H1 (cell line): ENCODE measurements at regions not wholly inside any gene's neighbourhood (a gene's known extent, or its start where the extent isn't known, plus 50 kb on each side); places are given as distances from the start of the nearest gene placed in this dataset.

ENCODE experiments used
- CTCF ChIA-PET: fragments of 300-600 bp; sonication (Branson Sonifier 250); formaldehyde crosslinking; loops from one replicate; lab custom pipeline; 2021; ENCODE audit not compliant: partially characterized antibody; lab: Charles Lee
- POLR2A ChIA-PET: fragments of 300-600 bp; sonication (Branson Sonifier 250); formaldehyde crosslinking; loops from one replicate; lab custom pipeline; 2021; ENCODE audit warnings: inconsistent platforms; ENCODE audit not compliant: partially characterized antibody; lab: Charles Lee
- DNase-seq, 2 experiments: peaks; one replicate each; pipeline versions ENCODE4 v3.0.0 to v3.0.0-alpha.2; 2010 to 2022; ENCODE audit warnings: low spot score in 2 of 2, low read depth in 1 of 2, mixed read lengths in 1 of 2
- FAIRE-seq: peaks from 2 replicates; lab custom pipeline; 2011; peaks lifted over from hg19 to GRCh38; lab: Jason Lieb, UNC
- H2AFZ ChIP-seq: 2 replicates; pipeline ENCODE4 v1.8.1; 2012; ENCODE audit warnings: low read length, inconsistent platforms
- H2AK5ac ChIP-seq: 2 replicates; pipeline ENCODE4 v1.6.1; 2013; ENCODE audit warnings: low read depth, low read length
- H2BK120ac ChIP-seq: replicated peaks from 2 replicates; pipeline ENCODE3; 2013; ENCODE audit warnings: low read depth, low read length, inconsistent platforms
- H2BK12ac ChIP-seq: 2 replicates; pipeline ENCODE4 v1.6.1; 2013; ENCODE audit warnings: low read depth, low read length
- H2BK15ac ChIP-seq: 2 replicates; pipeline ENCODE4 v1.6.1; 2013; ENCODE audit warnings: low read length
- H2BK20ac ChIP-seq: 2 replicates; pipeline ENCODE4 v1.6.1; 2013; ENCODE audit warnings: low read length
- H2BK5ac ChIP-seq: 2 replicates; pipeline ENCODE4 v1.6.1; 2013; ENCODE audit warnings: low read depth, low read length
- H3K14ac ChIP-seq: 2 replicates; pipeline ENCODE4 v1.6.1; 2013; ENCODE audit warnings: inconsistent platforms; ENCODE audit not compliant: insufficient read length
- H3K18ac ChIP-seq: 2 replicates; pipeline ENCODE4 v1.6.1; 2013; ENCODE audit warnings: low read length; ENCODE audit errors: extremely low read depth
- H3K23ac ChIP-seq: 2 replicates; pipeline ENCODE4 v1.6.1; 2013; ENCODE audit warnings: inconsistent platforms; ENCODE audit not compliant: insufficient read length
- H3K23me2 ChIP-seq: 2 replicates; pipeline ENCODE4 v1.6.1; 2013; ENCODE audit warnings: low read depth, low read length
- H3K27ac ChIP-seq: 2 replicates; pipeline ENCODE4 v1.6.1; 2011; ENCODE audit warnings: low read depth, low read length, inconsistent platforms
- H3K27me3 ChIP-seq, 4 experiments: replicated peaks in 1 of 4; 1 replicate in 1 of 4; 2 replicates in 3 of 4; pipeline versions ENCODE4 v1.6.1 to v1.8.1; 2011 to 2013; ENCODE audit warnings: low read length in 3 of 4, mild to moderate bottlenecking in 3 of 4, inconsistent platforms in 2 of 4, mixed read lengths in 2 of 4, moderate library complexity in 1 of 4; ENCODE audit not compliant: control insufficient read depth in 3 of 4, insufficient read depth in 3 of 4; ENCODE audit errors: extremely low read depth in 1 of 4
- H3K36me3 ChIP-seq, 4 experiments: 2 replicates each; pipeline versions ENCODE4 v1.6.1 to v1.8.1; 2011 to 2013; ENCODE audit warnings: mild to moderate bottlenecking in 4 of 4, low read length in 3 of 4, moderate library complexity in 2 of 4, control low read depth in 1 of 4, inconsistent platforms in 1 of 4; ENCODE audit not compliant: insufficient read depth in 4 of 4, control insufficient read depth in 2 of 4
- H3K4ac ChIP-seq: replicated peaks from 2 replicates; pipeline ENCODE3; 2013; ENCODE audit warnings: low read length, low read depth, mixed read lengths, inconsistent platforms; ENCODE audit not compliant: insufficient read length
- H3K4me1 ChIP-seq, 4 experiments: replicated peaks in 1 of 4; 1 replicate in 1 of 4; 2 replicates in 3 of 4; pipeline versions ENCODE4 v1.6.1 to v1.8.1; 2011 to 2013; ENCODE audit warnings: low read length in 3 of 4, inconsistent platforms in 2 of 4, mixed read lengths in 1 of 4; ENCODE audit not compliant: insufficient read depth in 4 of 4, control insufficient read depth in 3 of 4
- H3K4me2 ChIP-seq, 2 experiments: 2 replicates each; pipeline versions ENCODE4 v1.6.1 to v1.8.1; 2011 to 2013; ENCODE audit warnings: low read depth in 2 of 2, low read length in 2 of 2, control low read depth in 1 of 2, inconsistent platforms in 1 of 2, mild to moderate bottlenecking in 1 of 2; ENCODE audit not compliant: insufficient read depth in 1 of 2
- H3K4me3 ChIP-seq, 4 experiments: fragments of 200-600, 300-600 bp in 1 of 4; sonication (generic), shearing (Covaris generic), sonication (Bioruptor Twin) in 1 of 4; 2 replicates each; pipeline versions ENCODE4 v1.5.1 to v1.8.1; 2011 to 2016; ENCODE audit warnings: low read length in 4 of 4, low read depth in 3 of 4, control low read depth in 2 of 4, inconsistent platforms in 2 of 4, mild to moderate bottlenecking in 2 of 4, mixed read lengths in 1 of 4, moderate library complexity in 1 of 4; ENCODE audit not compliant: insufficient read depth in 2 of 4; ENCODE audit errors: extremely low read depth in 1 of 4
- H3K56ac ChIP-seq: replicated peaks from 2 replicates; pipeline ENCODE3; 2013; ENCODE audit warnings: low read depth, mild to moderate bottlenecking, mixed read lengths, low read length, inconsistent platforms; ENCODE audit not compliant: insufficient read length
- H3K79me1 ChIP-seq: 2 replicates; pipeline ENCODE4 v1.6.1; 2013; ENCODE audit warnings: low read depth, low read length, control low read depth
- H3K79me2 ChIP-seq, 2 experiments: 2 replicates each; pipeline versions ENCODE4 v1.6.1 to v1.8.1; 2012 to 2013; ENCODE audit warnings: low read length in 2 of 2, mild to moderate bottlenecking in 2 of 2, inconsistent platforms in 1 of 2; ENCODE audit not compliant: insufficient read depth in 2 of 2, control insufficient read depth in 1 of 2
- H3K9ac ChIP-seq, 4 experiments: replicated peaks in 1 of 4; 1 replicate in 1 of 4; 2 replicates in 3 of 4; pipeline versions ENCODE4 v1.6.1 to v1.8.1; 2011 to 2013; ENCODE audit warnings: low read depth in 3 of 4, low read length in 3 of 4, control low read depth in 2 of 4, mild to moderate bottlenecking in 2 of 4, moderate library complexity in 2 of 4, inconsistent platforms in 1 of 4; ENCODE audit errors: extremely low read depth in 1 of 4
- H3K9me3 ChIP-seq, 2 experiments: 2 replicates each; pipeline versions ENCODE4 v1.6.1 to v1.8.1; 2012 to 2013; ENCODE audit warnings: mild to moderate bottlenecking in 2 of 2, moderate library complexity in 2 of 2, control low read depth in 1 of 2, inconsistent platforms in 1 of 2, low read depth in 1 of 2, low read length in 1 of 2, mixed read lengths in 1 of 2; ENCODE audit not compliant: insufficient read depth in 2 of 2
- H4K20me1 ChIP-seq, 2 experiments: replicated peaks in 1 of 2; 2 replicates each; pipeline versions ENCODE3 to v1.8.1; 2011 to 2013; ENCODE audit warnings: inconsistent platforms in 2 of 2, low read length in 2 of 2, mild to moderate bottlenecking in 1 of 2; ENCODE audit not compliant: insufficient read depth in 2 of 2, control insufficient read depth in 1 of 2
- H4K5ac ChIP-seq: 2 replicates; pipeline ENCODE4 v1.6.1; 2013; ENCODE audit warnings: low read length, low read depth, mixed read lengths, inconsistent platforms; ENCODE audit not compliant: insufficient read length
- H4K8ac ChIP-seq: 2 replicates; pipeline ENCODE4 v1.8.0; 2013; ENCODE audit warnings: mild to moderate bottlenecking, moderate library complexity, low read length, inconsistent platforms; ENCODE audit not compliant: insufficient read depth; ENCODE audit errors: extremely low read depth
- H4K91ac ChIP-seq: replicated peaks from 2 replicates; pipeline ENCODE3; 2013; ENCODE audit warnings: low read length, mixed read lengths, inconsistent platforms; ENCODE audit not compliant: insufficient read length
- CBX5 ChIP-seq: fragments of 300-800, 300-1000 bp; sonication (generic); IDR thresholded peaks from 2 replicates; pipeline ENCODE4 v1.7.1; 2016; ENCODE audit warnings: antibody characterized with exemption, low read length, low read depth
- CEBPB ChIP-seq: IDR thresholded peaks from 2 replicates; pipeline ENCODE4 v1.6.1; 2012; ENCODE audit warnings: low read depth, low read length
- CTBP2 ChIP-seq: IDR thresholded peaks from 2 replicates; pipeline ENCODE4 v1.7.0; 2011; ENCODE audit warnings: borderline replicate concordance, mild to moderate bottlenecking, moderate library complexity, mixed read lengths, low read length; ENCODE audit not compliant: insufficient read depth, insufficient read length
- EGR1 ChIP-seq: IDR thresholded peaks from 2 replicates; pipeline ENCODE4 v1.6.1; 2011; ENCODE audit warnings: low read depth, low read length, borderline replicate concordance
- POLR2A ChIP-seq, 2 experiments: IDR thresholded peaks; 1 replicate in 1 of 2; 2 replicates in 1 of 2; pipeline ENCODE4 v1.6.1; 2011; ENCODE audit warnings: low read depth in 2 of 2, low read length in 2 of 2, mild to moderate bottlenecking in 2 of 2; ENCODE audit errors: control extremely low read depth in 1 of 2
- SIX5 ChIP-seq: IDR thresholded peaks from 2 replicates; pipeline ENCODE4 v1.6.1; 2011; ENCODE audit warnings: mild to moderate bottlenecking, low read depth, low read length
- SP4 ChIP-seq: IDR thresholded peaks from 2 replicates; pipeline ENCODE4 v1.6.1; 2012; ENCODE audit warnings: low read length, inconsistent platforms
- WGBS, 2 experiments: shearing (Covaris generic) in 1 of 2; methylation state at CpG; one replicate each; pipeline versions ENCODE4 v1.1.6 to v1.1.7; 2013 to 2015; ENCODE audit warnings: low lambda C conversion rate in 2 of 2, mixed read lengths in 2 of 2, inconsistent platforms in 1 of 2, low coverage in 1 of 2, missing lambda C conversion rate in 1 of 2; ENCODE audit not compliant: insufficient replicate concordance in 2 of 2, insufficient coverage in 1 of 2, insufficient read length in 1 of 2; ENCODE audit errors: extremely low coverage in 1 of 2, missing lambda C conversion rate in 1 of 2; 5-methylcytosine and 5-hydroxymethylcytosine counted together

GRCh38 chr18:11274144-11274794, 124.9 kb upstream of the PIEZO2 start:
- H3K18ac ChIP-seq = no peak overlapping the region
- no peak overlapping the region for H4K8ac ChIP-seq
- H2AK5ac ChIP-seq = no peak overlapping the region
- no peak overlapping the region for H3K9ac ChIP-seq
- no peak overlapping the region for H4K5ac ChIP-seq
- no peak overlapping the region for H3K4ac ChIP-seq
- ChIA-PET CTCF (interaction anchor here (1.5 to 2.0 kb wide), 2 partner anchors 36 to 279 kb away, joined by 4 to 5 read pairs; no protein-coding TSS in a partner anchor), POLR2A (no interaction called here)
- DNase-seq = no peak
- no peak overlapping the region for H3K14ac ChIP-seq
- H3K36me3 ChIP-seq = no peaks in the 10 kb centered on the region
- H2BK12ac ChIP-seq = no peak overlapping the region
- H3K27me3 ChIP-seq = no peaks in the 10 kb centered on the region; a peak in 1 of 7 replicates
- no peak overlapping the region for H2AFZ ChIP-seq
- no peak for FAIRE-seq
- H3K4me2 ChIP-seq = no peak overlapping the region
- H3K79me1 ChIP-seq = no peaks in the 10 kb centered on the region
- H3K23me2 ChIP-seq = no peaks in the 10 kb centered on the region
- no peak overlapping the region for H3K23ac ChIP-seq
- no peak overlapping the region for H2BK20ac ChIP-seq
- no peak overlapping the region for H2BK120ac ChIP-seq
- no peaks in the 10 kb centered on the region for H3K9me3 ChIP-seq
- H4K91ac ChIP-seq = no peak overlapping the region
- no peak overlapping the region for H2BK15ac ChIP-seq
- TF ChIP-seq CEBPB = no peak
- no peak for TF ChIP-seq POLR2A (IDR thresholded peaks at IDR 0.05; ENCODE audit: control extremely low read depth in 1 of 2, low read depth in 2 of 2, low read length in 2 of 2)
- no peak for TF ChIP-seq SP4
- no peak for TF ChIP-seq EGR1
- no peak for TF ChIP-seq CTBP2
- no peak for TF ChIP-seq SIX5
- no peak for TF ChIP-seq CBX5
- H2BK5ac ChIP-seq = no peak overlapping the region
- no peaks in the 10 kb centered on the region for H3K79me2 ChIP-seq
- H3K4me3 ChIP-seq = no peak overlapping the region
- H4K20me1 ChIP-seq = no peaks in the 10 kb centered on the region
- H3K27ac ChIP-seq = no peak overlapping the region
- no peak overlapping the region for H3K56ac ChIP-seq
- WGBS, 2 experiments = 93% methylated on average over 6 of the region's 6 CpGs; no CpG with 5 or more reads in 1 of the 2 experiments
- H3K4me1 ChIP-seq = no peaks in the 10 kb centered on the region
